ENCODE measurements at regions not wholly inside any gene's neighbourhood (a gene's known extent, or its start where the extent isn't known, plus 50 kb on each side); places are given as distances from the start of the nearest gene placed in this dataset.

- TF ChIP-seq CTCF (IDR thresholded peaks at IDR 0.05) = no peak
- no peak for TF ChIP-seq POLR2A (IDR thresholded peaks at IDR 0.05)
Observed at GRCh38 chr4:170274616-170275015, 184.9 kb upstream of the AADAT start.

All from breast epithelium (tissue), 3 donors.